ENCODE measurements at regions not wholly inside any gene's neighbourhood (a gene's known extent, or its start where the extent isn't known, plus 50 kb on each side); places are given as distances from the start of the nearest gene placed in this dataset.

DNA sequence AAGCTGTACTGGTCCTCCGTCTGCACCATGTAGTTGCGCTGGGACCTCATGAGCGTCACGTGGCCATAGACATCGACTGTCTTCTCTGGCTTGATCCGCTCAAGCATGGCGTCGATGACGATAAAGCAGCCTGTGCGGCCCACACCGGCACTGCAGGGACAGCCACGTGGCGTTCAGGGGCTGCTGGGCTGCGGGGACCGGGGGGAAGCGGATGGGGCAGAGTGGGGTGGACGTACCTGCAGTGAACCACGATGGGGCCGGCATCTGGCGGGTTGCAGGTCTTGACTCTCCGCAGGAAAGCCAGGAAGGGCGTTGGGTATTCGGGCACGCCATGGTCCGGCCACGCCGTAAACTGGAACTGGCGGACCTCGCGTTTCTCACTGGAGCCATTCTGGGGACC, 128.5 kb downstream of the PTPRS start:
- DNase-seq (ENCODE audit: low spot score in 2 of 2): no peak
- intact Hi-C loops (cut with DNase I): no loop called here
- Histone ChIP-seq H3K36me3 (peaks cover 59 to 83% of the 10 kb centered on the region in 2 donors), H3K4me1 (no peaks in the 10 kb centered on the region), H3K4me3 (no peak overlapping the region), H3K27ac (no peak overlapping the region), H3K27me3 (no peaks in the 10 kb centered on the region), H3K9me3 (no peaks in the 10 kb centered on the region)
- no peak for TF ChIP-seq CTCF (IDR thresholded peaks at IDR 0.05)

DNA sequence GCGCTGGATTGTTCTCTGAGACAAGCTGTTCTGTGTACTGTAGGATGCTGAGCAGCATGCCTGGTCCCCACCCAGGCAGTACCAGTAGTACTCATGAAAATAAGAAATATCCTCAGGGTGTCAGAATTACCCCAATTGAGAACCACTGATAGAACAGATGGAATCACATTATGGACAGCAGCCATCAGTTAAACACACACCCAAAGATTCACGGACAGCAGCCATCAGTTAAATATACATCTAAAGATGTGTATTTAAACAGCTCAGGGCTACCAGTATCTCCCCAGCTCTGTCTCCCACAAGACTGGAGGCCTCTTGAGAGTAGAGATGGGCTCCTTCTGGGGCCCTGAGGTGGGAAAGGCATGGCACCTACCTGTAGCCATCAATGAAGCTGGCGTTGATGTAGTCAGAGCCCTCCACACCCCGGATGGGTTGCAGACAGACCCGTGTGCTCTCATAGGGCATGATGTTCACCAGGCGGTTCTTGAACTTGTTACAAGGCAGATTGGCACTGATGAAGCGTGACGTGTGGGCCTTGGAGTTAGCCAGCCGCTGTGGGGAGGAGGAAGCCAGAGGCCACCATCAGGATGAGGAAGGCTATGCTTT, 129.3 kb downstream of the PTPRS start:
- H3K4me3 ChIP-seq: no peak overlapping the region
- no peaks in the 10 kb centered on the region for H3K27me3 ChIP-seq
- DNase-seq (ENCODE audit: low spot score in 2 of 2): no peak
- intact Hi-C loops (cut with DNase I): no loop called here
- H3K36me3 ChIP-seq: peaks cover 51 to 75% of the 10 kb centered on the region in 2 donors
- no peak overlapping the region for H3K27ac ChIP-seq
- no peaks in the 10 kb centered on the region for H3K9me3 ChIP-seq
- peaks cover 0 to 3% of the 10 kb centered on the region in 2 donors for H3K4me1 ChIP-seq
- TF ChIP-seq CTCF (IDR thresholded peaks at IDR 0.05): no peak

GRCh38 chr19:5210556-5210955, 130.1 kb downstream of the PTPRS start:
- Histone ChIP-seq H3K27me3 (no peaks in the 10 kb centered on the region), H3K27ac (no peak overlapping the region), H3K4me1 (peaks cover 0 to 5% of the 10 kb centered on the region in 2 donors), H3K36me3 (peaks cover 46 to 68% of the 10 kb centered on the region in 2 donors), H3K4me3 (no peak overlapping the region), H3K9me3 (no peaks in the 10 kb centered on the region)
- intact Hi-C loops (cut with DNase I): no loop called here
- TF ChIP-seq CTCF (IDR thresholded peaks at IDR 0.05): no peak
- DNase-seq (ENCODE audit: low spot score in 2 of 2): no peak

- Histone ChIP-seq H3K27me3 (no peaks in the 10 kb centered on the region), H3K4me1 (peaks cover 0 to 5% of the 10 kb centered on the region in 2 donors), H3K27ac (no peak overlapping the region), H3K9me3 (peaks cover 0 to under 1% of the 10 kb centered on the region in 2 donors), H3K36me3 (peaks cover 26 to 41% of the 10 kb centered on the region in 2 donors), H3K4me3 (no peak overlapping the region)
- intact Hi-C loops (cut with DNase I): no loop called here
- TF ChIP-seq CTCF (IDR thresholded peaks at IDR 0.05): no peak
- no peak for DNase-seq (ENCODE audit: low spot score in 2 of 2)
Measured at GRCh38 chr19:5207806-5208205, 132.8 kb downstream of the PTPRS start.

- H3K9me3 ChIP-seq: peaks cover 3 to 10% of the 10 kb centered on the region in 2 donors
- no peak for TF ChIP-seq CTCF (IDR thresholded peaks at IDR 0.05)
- no peak overlapping the region for H3K4me3 ChIP-seq
- H3K4me1 ChIP-seq: peaks cover 0 to 5% of the 10 kb centered on the region in 2 donors
- H3K36me3 ChIP-seq: peaks cover 19 to 34% of the 10 kb centered on the region in 2 donors
- DNase-seq (ENCODE audit: low spot score in 2 of 2): no peak
- no peaks in the 10 kb centered on the region for H3K27me3 ChIP-seq
- intact Hi-C loops (cut with DNase I): no loop called here
- no peak overlapping the region for H3K27ac ChIP-seq
Measured at GRCh38 chr19:5206751-5207075, 133.9 kb downstream of the PTPRS start.

Measured in ascending aorta (tissue), 2 donors.